GM21447 (cell line): ENCODE measurements at regions not wholly inside any gene's neighbourhood (a gene's known extent, or its start where the extent isn't known, plus 50 kb on each side); places are given as distances from the start of the nearest gene placed in this dataset.

ENCODE experiments used
- ATAC-seq: cut with Tn5 transposase; IDR thresholded peaks from one replicate; pipeline ENCODE4 v1.9.1; 2021; ENCODE audit not compliant: unreplicated experiment

GRCh38 chr2:109070290-109070689 lies 58.7 kb upstream of the SH3RF3 start:
- ATAC-seq = no peak

- no peak for ATAC-seq
Observed at GRCh38 chr2:109069331-109070194, 59.4 kb upstream of the SH3RF3 start.

GRCh38 chr2:109068811-109069210 lies 60.2 kb upstream of the SH3RF3 start:
- ATAC-seq = no peak

GRCh38 chr2:109067631-109068125 lies 61.3 kb upstream of the SH3RF3 start:
- no peak for ATAC-seq

GRCh38 chr2:109066917-109067597 lies 61.9 kb upstream of the SH3RF3 start:
- ATAC-seq = no peak

GRCh38 chr2:109066501-109066900 lies 62.5 kb upstream of the SH3RF3 start:
- ATAC-seq = no peak

- no peak for ATAC-seq
Observed at GRCh38 chr2:109065391-109065734, 63.6 kb upstream of the SH3RF3 start.

GRCh38 chr2:109064660-109065390 lies 64.2 kb upstream of the SH3RF3 start:
- ATAC-seq = no peak

- no peak for ATAC-seq
Observed at GRCh38 chr2:109062859-109063700, 65.9 kb upstream of the SH3RF3 start.

GRCh38 chr2:109062145-109062858 lies 66.7 kb upstream of the SH3RF3 start:
- ATAC-seq = no peak

- ATAC-seq = no peak
Observed at GRCh38 chr2:109061736-109062135, 67.3 kb upstream of the SH3RF3 start.

GRCh38 chr2:109060496-109060895 lies 68.5 kb upstream of the SH3RF3 start:
- no peak for ATAC-seq

- no peak for ATAC-seq
Observed at GRCh38 chr2:109059474-109060165, 69.4 kb upstream of the SH3RF3 start.

- no peak for ATAC-seq
Observed at GRCh38 chr2:109058802-109059201, 69.8 kb upstream of the EDAR start.

GRCh38 chr2:109058191-109058632 lies 69.2 kb upstream of the EDAR start:
- ATAC-seq = no peak

GRCh38 chr2:109057686-109058085 lies 68.7 kb upstream of the EDAR start:
- no peak for ATAC-seq

GRCh38 chr2:109055435-109055834 lies 66.4 kb upstream of the EDAR start:
- ATAC-seq = no peak

GRCh38 chr2:109054865-109055264 lies 65.8 kb upstream of the EDAR start:
- no peak for ATAC-seq

- ATAC-seq = no peak
Observed at GRCh38 chr2:109053716-109054115, 64.7 kb upstream of the EDAR start.
